UCSD-AML1 (cell line): ENCODE measurements at regions not wholly inside any gene's neighbourhood (a gene's known extent, or its start where the extent isn't known, plus 50 kb on each side); places are given as distances from the start of the nearest gene placed in this dataset.
"Not testable (repeated sequence)": the region's sequence is repeated elsewhere in the genome, so short reads cannot be mapped to it uniquely, and the experiment has no call there.

Experiments used
- DNase-seq: peaks from one replicate; lab custom pipeline; 2025; ENCODE audit not compliant: unreplicated experiment; lab: John Stamatoyannopoulos, UW

GRCh38 chr10:8375137-8375536, 320.6 kb downstream of the GATA3 start:
- DNase-seq: no peak

GRCh38 chr10:8378198-8378983, 323.9 kb downstream of the GATA3 start:
- no peak for DNase-seq

- DNase-seq: no peak
These were observed 325.7 kb downstream of the GATA3 start for GRCh38 chr10:8379906-8380832.

- no peak for DNase-seq
These were observed 326.5 kb downstream of the GATA3 start for GRCh38 chr10:8380833-8381496.

- DNase-seq: no peak
These were observed 332.3 kb downstream of the GATA3 start for GRCh38 chr10:8386781-8387180.

GRCh38 chr10:8389630-8390029, 335.1 kb downstream of the GATA3 start:
- no peak for DNase-seq

- DNase-seq: no peak
These were observed 337.7 kb downstream of the GATA3 start for GRCh38 chr10:8392216-8392615.

- no peak for DNase-seq
These were observed 339.0 kb downstream of the GATA3 start for GRCh38 chr10:8393531-8393930.

GRCh38 chr10:8396675-8397074, 342.2 kb downstream of the GATA3 start:
- DNase-seq: no peak

- DNase-seq: no peak
These were observed 344.3 kb downstream of the GATA3 start for GRCh38 chr10:8398771-8399170.

- DNase-seq: no peak
These were observed 345.7 kb downstream of the GATA3 start for GRCh38 chr10:8400151-8400550.

- DNase-seq: no peak
These were observed 346.4 kb downstream of the GATA3 start for GRCh38 chr10:8400892-8401291.

- DNase-seq: no peak
These were observed 347.0 kb downstream of the GATA3 start for GRCh38 chr10:8401531-8401930.

- DNase-seq: no peak
These were observed 348.1 kb downstream of the GATA3 start for GRCh38 chr10:8402576-8402975.

- no peak for DNase-seq
These were observed 349.4 kb downstream of the GATA3 start for GRCh38 chr10:8403711-8404371.

- DNase-seq: no peak
These were observed 350.2 kb downstream of the GATA3 start for GRCh38 chr10:8404721-8405120.

GRCh38 chr10:8405596-8405995, 351.1 kb downstream of the GATA3 start:
- DNase-seq: no peak

GRCh38 chr10:8407501-8408021, 353.1 kb downstream of the GATA3 start:
- no peak for DNase-seq

GRCh38 chr10:8410506-8410905, 356.0 kb downstream of the GATA3 start:
- no peak for DNase-seq

GRCh38 chr10:8412541-8412940, 358.1 kb downstream of the GATA3 start:
- no peak for DNase-seq

GRCh38 chr10:8415029-8415428, 360.5 kb downstream of the GATA3 start:
- DNase-seq: not testable (repeated sequence)
